GM18868 (cell line): ENCODE measurements at regions not wholly inside any gene's neighbourhood (a gene's known extent, or its start where the extent isn't known, plus 50 kb on each side); places are given as distances from the start of the nearest gene placed in this dataset.
"Not testable (repeated sequence)": the region's sequence is repeated elsewhere in the genome, so short reads cannot be mapped to it uniquely, and the experiment has no call there.

ENCODE experiments used
- ATAC-seq: cut with Tn5 transposase; IDR thresholded peaks from one replicate; pipeline ENCODE4 v1.9.1; 2021; ENCODE audit warnings: mild to moderate bottlenecking, moderate library complexity; ENCODE audit not compliant: unreplicated experiment

DNA sequence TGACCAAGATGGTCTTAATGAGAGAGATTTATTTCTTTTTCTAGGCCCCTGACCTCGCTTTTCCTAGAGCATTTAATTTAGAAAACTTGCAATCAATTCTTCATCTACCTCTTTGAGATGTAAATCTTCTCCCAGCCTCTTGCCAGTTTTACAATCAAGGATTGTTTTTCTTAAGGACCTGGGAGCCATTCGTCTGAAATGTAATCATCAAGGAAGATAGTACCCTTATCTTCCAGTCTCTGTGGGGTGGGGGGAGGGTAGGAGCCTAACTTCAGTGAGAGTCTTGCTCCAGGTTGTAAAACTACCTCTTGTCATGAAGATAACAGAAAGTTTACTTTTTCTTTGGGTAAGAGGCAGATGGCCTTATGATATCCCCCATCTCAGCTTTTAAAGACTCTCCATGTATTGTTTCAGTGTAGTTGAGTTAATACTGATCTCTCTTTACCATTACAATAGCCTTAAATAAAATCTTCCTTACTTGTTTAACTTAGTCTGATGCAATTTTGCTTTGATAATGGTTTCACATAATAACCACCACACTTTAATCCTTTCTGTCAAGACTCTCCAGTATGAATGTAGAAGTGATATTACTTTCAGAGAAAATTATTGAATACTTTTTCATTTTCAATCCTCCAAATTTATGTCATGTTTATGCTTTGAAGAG is 110.2 kb upstream of the CPHXL start:
- ATAC-seq, result no peak

DNA sequence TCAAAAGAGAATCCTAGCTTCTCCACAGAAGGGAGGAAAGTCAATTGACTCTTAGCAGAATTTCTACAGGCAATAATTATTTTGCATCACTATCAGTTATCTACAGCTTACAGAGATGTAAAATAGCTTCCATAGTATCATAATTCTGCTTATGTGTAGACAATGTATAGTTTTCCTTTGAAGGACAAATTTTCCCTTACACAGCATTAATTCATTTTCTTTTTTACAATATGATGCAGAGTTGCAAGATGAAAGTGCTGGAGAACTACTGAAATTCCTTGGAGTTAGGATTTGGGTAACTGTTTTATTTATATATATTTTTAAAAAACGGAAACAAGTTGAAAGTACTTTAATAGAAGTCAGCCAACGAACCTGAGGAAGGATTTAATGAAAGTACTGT is 111.0 kb upstream of the CPHXL start:
- ATAC-seq, result no peak

DNA sequence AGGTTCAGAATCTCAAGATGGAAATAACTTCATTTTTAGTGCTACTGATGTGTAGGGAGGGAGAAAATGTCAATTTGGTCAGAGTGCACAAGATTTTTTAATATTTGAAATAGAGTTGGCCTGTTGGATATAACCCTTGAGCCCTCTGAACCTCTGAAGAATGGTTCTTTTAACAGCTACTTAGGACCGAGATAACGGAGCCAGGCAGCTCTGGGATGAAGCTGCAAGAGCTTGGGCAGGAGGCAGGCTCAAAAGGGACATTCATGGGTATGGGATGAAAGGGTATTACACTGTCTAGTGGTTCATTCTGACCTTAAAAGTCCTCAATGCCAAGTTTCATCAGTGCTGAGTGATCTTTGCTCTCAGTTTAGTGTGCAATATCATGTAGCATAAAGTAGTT is 111.4 kb upstream of the CPHXL start:
- no peak for ATAC-seq

DNA sequence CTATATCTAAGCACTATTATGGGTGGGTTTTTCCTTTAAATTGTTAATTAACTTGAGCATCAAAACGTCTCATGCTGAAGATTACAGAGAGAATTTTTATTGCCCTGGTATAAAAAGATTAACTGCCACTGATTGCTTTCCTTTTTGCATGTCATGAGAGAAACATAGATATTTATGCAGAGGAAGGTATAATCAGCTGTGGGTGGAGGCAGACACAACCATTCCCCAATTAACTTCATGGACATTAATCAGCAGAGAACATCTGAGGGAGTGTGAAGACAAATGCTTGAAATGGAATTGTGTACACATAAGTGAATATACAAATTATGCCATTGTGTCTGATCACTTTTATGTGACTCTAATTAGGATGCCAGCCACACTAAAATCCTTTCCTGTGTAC is 115.2 kb upstream of the CPHXL start:
- ATAC-seq, result no peak

DNA sequence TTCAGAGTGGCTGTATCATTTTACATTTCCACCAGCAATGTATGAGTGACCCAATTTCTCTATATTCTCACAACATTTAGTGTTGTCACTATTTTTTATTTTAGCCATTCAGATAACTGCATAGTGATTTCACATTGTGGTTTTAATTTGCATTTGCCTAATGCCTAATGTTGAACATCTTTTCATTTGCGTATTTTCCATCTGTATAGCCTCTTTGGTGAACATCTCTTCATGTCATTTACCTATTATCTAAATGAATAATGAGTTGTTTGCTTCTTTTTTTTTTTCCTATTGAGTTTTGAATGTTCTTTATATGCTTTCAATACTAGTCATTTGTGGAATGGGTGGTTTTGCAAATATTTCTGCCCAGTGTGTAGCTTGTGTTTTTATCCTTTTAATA is 120.9 kb upstream of the CPHXL start:
- no peak for ATAC-seq

DNA sequence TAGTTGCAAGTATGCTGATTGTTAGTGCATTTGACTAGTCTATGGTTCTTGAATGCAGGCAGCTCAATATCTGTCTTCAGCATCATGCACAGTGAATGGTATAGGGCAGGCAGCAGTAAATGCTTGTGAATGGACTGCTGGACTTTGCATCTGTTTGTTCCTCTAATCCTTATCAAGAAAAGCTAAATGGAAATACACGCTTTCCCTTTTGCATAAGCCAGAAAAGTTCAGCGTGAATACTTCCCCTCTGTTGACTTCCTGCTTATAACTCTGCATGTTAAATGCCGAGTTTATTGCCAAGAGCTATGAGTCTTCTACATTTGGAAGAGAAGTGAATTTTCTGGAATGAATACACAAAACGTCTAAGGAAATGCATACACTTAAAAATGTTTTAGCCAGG is 127.9 kb upstream of the CPHXL start:
- ATAC-seq, result no peak

DNA sequence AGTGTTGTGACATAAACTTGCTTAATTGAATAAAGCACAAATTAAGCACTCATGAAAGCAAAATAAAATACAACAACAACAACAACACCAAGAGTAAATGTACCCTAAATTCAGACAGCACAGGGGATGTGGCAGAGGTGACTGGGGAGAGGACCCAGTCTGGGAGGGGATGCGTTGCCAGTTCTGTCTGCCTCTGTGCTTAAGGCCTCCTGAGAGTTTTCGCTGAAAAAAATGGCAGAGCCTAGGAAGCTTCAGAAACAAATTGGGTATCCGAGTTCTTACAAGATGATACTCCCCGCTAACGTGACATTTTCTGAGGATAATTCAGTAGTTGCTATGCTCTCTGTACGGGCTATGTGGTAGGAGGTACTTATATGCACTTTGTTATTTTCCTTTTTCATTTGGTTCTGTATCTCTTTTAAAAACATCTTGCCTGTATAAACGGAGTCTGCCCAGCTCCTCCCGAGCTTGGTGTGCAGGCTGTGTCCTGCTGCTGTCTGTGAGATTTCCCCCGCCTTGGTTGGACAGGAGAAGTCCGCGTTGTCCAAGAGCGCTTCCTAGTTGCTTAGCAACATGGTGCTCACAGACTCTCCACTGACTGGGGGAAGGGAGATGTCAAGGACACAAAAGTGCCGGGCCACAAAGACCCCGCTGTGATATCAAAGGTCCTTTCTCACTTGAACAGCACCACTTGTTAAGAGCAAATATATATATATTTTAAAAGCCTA is 134.2 kb upstream of the CPHXL start:
- no peak for ATAC-seq

DNA sequence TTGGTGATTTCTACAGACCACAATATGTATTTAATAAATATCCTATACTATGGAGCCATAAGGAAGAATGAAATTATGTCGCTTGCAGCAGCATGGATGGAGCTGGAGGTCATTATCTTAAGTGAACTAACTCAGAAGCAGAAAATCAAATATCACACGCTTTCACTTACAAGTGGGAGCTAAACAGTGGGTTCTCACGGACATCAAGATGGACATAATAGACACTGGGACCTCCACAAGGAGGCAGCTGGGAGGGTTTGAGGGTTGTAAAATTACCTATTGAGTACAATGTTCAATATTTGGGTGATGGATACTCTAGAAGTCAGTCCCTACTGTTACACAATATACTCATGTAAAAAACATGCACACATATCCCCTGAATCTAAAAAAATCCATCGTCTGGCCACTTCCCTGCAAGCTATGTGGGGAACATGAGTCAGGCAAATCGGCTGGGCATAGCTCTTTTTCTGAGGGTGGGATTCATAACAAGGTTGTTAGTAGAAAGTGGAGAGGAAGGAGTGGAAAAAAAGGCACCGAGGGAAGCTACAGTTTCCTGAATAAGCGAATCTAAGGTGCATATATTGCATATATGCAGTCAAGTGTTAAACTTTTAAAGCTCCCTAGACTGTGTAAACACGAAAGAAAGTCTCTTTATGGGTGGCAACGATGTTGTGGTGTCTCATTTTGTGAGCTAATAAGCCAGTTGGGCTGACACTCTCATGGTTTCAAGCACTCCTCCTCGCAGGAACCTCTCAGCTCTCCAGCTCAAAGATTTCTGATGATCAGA is 135.2 kb upstream of the CPHXL start:
- no peak for ATAC-seq

DNA sequence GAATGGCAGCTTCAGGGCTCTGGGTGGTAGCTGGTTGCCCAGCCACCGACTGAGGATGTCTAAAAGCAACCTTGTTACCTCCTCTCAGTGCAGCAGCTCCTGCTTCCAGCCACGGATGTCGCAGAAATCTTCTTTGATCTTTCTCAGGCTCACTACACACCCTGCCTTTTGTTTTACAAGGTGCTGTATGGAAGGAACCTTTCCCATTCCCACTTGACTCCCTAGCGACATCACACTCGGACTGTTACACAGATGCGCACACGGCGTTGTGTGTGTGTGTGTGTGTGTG is 135.8 kb upstream of the CPHXL start:
- no peak for ATAC-seq

DNA sequence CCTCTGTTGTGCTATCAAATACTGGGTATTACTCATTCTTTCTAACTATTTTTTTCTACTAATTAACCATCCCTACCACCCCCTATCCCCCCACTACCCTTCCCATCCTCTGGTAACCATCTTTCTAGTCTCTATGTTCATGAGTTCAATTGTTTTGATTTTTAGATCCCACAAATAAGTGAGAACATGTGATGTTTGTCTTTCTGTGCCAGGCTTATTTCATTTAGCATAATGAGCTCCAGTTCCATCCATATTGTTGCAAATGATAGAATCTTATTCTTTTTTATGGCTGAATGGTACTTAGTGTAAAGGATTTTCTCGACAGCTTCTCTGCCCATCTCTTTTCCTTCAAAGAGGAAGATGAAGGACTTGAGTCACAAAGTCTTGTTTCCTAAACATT is 138.0 kb upstream of the CPHXL start:
- ATAC-seq, result no peak

DNA sequence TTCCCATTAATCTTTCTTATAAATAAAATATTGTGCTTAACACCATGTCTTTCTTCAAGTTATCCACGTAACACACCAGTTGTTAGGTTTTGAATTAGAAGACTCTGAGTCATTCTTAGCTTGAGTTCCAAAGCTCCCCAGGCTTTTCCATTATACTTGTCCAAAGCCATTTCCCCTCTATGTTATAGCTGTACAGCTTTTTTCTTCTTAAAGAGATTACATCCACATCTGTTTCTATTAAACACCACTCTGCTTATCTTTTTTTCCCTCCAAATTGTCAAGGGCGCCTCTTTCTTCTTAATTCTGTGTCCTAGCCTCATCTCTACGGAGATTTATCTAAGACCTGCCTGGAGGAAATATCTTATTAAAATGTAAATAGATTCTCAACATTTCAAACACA is 139.4 kb upstream of the CPHXL start:
- no peak for ATAC-seq

DNA sequence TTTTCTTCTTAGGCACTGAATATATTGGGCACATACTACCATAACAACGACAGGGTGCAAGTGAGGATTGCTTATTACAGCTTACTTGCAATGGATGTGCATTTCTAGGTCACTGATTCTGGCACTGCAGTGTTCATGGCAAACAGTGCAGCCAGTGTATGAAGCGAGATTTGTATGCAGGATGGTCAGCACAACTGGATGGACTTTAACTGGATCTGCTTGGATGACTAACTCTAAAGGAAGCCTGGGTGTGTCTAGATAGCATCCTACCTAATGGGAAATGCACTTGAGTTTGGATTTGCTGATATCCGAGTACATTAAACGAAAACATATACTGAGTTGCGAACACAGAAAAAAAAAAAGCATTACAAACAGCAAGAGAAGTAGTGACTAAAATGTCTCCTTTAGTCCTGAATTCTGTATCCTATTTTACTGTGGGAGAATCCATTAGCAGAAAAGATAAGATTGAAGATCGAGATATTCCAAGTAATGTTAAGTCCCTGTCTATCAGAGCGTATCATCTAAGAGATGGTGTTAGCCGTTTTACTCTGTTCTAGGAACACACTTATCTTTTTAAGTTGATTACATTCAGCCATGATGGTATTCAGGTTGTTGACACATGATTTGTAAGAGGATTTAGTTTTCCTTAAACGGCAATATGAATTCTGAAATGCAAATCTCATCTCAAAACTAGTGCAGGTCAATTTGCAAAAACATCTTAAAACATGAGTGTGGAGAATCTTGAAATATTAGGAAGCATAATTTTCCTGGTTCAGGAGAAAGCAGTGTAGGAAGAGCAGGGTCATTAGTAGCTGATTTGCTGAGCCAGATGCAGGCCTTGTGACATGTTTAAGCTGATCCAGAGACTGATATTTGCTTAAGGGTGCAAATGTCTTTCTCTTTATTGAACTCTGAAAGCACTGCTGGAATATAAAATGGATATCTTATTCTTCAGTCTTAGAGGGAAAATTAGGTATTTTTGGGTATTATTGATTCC is 142.6 kb upstream of the CPHXL start:
- ATAC-seq, result no peak

DNA sequence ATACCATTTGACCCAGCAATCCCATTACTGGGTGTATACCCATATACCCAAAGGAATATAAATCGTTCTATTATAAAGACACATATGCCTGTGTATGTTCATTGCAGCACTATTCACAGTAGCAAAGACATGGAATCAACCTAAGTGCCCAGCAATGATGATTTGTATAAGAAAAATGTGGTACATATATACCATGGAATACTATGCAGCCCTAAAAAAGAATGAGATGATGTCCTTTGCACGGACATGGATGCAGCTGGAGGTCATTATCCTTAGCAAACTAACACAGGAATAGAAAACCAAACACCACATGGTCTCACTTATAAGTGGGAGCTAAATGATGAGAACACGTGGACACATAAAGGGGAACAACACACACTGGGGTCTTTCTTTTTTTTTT is 155.0 kb upstream of the CPHXL start:
- not testable (repeated sequence) for ATAC-seq

DNA sequence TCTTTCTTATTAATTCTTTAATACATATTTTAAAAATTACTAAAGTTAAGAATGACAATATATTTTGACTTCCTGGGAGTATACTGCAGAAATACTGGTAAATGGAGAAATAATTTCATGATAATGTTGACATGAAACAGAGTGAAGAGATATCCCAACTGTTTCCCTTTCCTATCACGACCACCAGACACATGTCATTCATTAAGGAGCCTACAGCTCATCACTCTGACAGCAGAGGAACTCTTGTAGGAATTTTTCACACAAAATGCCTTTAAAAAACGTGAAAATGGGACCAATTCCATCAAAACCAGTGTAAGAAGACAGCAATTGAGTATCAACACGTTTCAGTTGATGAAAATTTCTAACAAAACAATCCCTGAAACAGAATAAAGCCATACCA is 172.9 kb upstream of the CPHXL start:
- no peak for ATAC-seq

DNA sequence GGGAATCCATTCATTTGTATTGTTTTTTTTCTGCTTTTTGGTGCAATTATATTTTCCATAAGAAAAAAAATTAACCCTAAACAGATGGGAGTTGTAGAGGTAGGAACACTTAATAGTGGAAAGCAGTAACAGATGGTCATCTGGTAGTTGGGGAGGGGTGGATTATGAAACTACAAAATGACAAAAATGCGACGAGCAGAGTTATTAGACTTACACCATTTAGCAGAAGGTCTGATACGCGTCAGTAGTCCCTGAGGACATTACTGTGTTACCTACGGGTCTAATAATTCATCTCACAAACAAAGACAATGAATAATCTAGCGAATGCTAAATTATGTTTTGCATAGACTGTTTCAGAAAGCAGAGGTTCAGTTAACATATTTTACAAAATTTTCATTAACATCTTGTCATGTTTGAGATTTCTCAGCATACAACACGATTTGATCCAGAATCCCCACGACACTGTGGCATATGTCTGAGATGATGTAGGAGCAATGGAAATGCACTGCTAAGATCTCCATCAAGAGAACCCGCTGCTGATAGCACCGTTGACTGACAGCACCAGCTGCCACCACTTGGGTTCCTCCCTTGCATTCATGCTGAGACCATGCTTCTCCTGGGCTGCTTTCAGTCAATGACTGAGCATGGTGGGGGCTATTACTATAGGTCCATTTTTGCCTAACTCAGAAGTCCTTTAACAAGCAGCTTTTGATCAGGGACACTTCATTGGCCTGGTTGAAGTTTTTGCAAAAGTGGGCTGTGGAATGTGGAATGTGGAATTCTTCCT is 182.2 kb upstream of the CPHXL start:
- ATAC-seq, result no peak

DNA sequence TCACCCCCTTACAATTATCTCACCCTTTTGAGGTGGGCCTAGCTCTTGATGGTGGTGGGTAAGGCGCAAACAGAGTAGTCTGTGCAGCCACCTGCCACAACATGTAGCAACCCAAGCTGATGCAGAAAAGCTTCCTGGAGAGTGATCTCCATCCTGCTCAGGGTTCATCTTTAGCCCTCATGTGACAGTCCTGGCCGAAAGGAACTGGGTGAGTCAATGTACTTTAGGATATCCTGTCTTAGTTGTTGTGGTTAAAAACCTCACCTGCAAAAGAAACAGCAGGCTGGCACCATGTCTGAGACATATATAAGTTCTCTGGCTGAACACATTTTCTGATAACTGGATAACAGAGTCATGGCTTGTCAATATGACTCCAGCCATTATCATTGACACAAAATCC is 183.5 kb upstream of the CPHXL start:
- no peak for ATAC-seq

DNA sequence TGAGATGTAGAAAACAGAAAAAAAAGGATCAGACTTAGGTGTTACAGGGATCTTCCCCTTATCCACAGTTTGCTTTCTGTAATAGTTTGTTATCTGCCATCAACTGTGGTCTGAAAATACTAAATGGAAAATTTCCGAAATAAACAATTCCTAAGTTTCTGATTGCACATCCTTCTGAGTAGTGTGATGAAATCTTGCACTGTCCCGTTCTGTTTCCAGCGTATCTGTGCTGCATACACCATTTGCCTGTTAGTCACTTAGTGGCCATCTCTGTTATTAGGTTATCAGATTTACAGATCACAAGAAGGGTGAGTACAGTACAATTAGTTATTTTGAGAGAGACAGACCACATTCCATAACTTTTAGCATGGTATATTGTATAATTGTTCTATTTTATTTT is 185.6 kb upstream of the CPHXL start:
- ATAC-seq, result no peak

DNA sequence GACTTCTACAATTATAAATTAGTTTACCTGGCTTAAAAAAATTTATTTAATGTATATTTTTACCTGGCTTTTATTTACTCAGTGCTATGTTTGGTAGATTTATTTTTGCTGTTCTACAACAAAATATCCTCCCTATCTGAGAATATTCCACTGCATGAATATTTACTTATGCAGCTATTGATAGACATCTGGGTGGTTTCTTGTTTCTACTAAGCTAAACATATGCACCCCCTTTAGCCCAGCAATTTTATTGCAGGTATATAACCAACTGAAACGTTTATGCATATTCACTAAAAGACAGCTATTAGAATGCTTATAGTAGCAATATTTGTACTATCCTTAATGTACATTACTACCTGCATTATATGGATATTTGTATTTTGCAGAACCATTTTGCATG is 187.7 kb upstream of the CPHXL start:
- ATAC-seq, result no peak

DNA sequence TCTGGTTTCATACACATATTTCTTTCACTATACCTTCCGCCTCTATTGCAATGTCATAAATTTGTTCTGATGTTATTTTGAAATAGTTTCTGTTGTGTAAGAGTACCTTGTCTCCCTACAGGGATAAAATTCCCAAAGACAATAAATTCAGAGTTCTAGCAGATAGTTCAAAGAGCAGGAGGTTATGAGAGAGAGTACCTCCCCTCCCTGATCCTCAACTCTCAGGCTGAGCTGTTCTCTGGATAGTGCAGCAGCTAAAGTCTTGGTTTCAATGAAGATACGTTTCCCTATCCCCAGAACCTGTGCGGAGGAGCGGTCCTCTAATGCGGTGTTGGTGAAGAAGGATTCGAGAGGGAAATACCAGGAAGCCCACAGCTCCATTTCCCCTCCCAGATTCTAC is 190.2 kb upstream of the CPHXL start:
- ATAC-seq, result no peak

DNA sequence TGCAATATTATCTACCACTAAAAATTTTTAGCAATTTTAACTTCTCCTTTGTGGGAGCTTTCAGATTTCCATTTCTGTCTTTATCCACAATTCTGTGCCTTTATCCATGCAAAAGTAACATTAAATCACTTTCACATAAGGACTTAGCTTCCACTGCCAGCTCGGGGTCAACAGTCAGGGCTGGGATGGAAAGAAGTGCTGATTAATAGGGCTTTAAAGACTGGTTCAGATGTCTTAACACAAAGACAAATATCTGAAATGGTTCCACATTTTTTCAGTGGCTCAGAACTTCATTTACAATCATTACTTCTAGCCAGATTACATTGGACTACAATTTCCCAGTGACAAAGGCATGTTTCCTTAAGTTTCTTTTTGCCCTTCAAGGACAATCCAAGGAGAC is 191.8 kb upstream of the CPHXL start:
- ATAC-seq, result no peak
